Keratinocyte (primary cell): ENCODE measurements at regions not wholly inside any gene's neighbourhood (a gene's known extent, or its start where the extent isn't known, plus 50 kb on each side); places are given as distances from the start of the nearest gene placed in this dataset.

Experiments
- DNase-seq: peaks from one replicate; pipeline ENCODE4 v3.0.0-alpha.2; 2011; ENCODE audit warnings: low read depth, missing footprints, low spot score
- FAIRE-seq: peaks from 2 replicates; lab custom pipeline; 2011; peaks lifted over from hg19 to GRCh38; lab: Jason Lieb, UNC
- H2AFZ ChIP-seq: 2 replicates; pipeline ENCODE4 v1.6.0; 2012; ENCODE audit warnings: low read length, control low read depth, inconsistent platforms; ENCODE audit not compliant: control insufficient read depth
- H3K27ac ChIP-seq: 2 replicates; pipeline ENCODE4 v1.5.1; 2011; ENCODE audit warnings: low read length; ENCODE audit not compliant: control insufficient read depth, insufficient read depth
- H3K27me3 ChIP-seq: 3 replicates; pipeline ENCODE4 v1.6.0; 2011; ENCODE audit warnings: low read length; ENCODE audit not compliant: control insufficient read depth, insufficient read depth; ENCODE audit errors: extremely low read depth
- H3K36me3 ChIP-seq, 2 experiments: 2 replicates in 1 of 2; 3 replicates in 1 of 2; pipeline ENCODE4 v1.5.1; 2011; ENCODE audit warnings: low read length in 2 of 2, mild to moderate bottlenecking in 1 of 2; ENCODE audit not compliant: control insufficient read depth in 2 of 2, insufficient read depth in 2 of 2; ENCODE audit errors: extremely low read depth in 1 of 2
- H3K4me1 ChIP-seq: 3 replicates; pipeline ENCODE4 v1.5.1; 2011; ENCODE audit warnings: low read length; ENCODE audit not compliant: control insufficient read depth, insufficient read depth; ENCODE audit errors: extremely low read depth
- H3K4me2 ChIP-seq: 3 replicates; pipeline ENCODE4 v1.6.0; 2011; ENCODE audit warnings: low read depth, low read length; ENCODE audit not compliant: control insufficient read depth, insufficient read depth; ENCODE audit errors: extremely low read depth
- H3K4me3 ChIP-seq, 3 experiments: fragments of 200-600 bp in 1 of 3; sonication (generic) in 1 of 3; 2 replicates in 2 of 3; 3 replicates in 1 of 3; pipeline ENCODE4 v1.5.1; 2011 to 2016; ENCODE audit warnings: low read length in 3 of 3, mild to moderate bottlenecking in 3 of 3, control low read depth in 2 of 3, inconsistent platforms in 1 of 3, low read depth in 1 of 3, mixed read lengths in 1 of 3, mixed run types in 1 of 3, moderate library complexity in 1 of 3; ENCODE audit not compliant: control insufficient read depth in 2 of 3, insufficient read depth in 2 of 3; ENCODE audit errors: extremely low read depth in 1 of 3
- H3K79me2 ChIP-seq: 2 replicates; pipeline ENCODE4 v1.6.0; 2012; ENCODE audit warnings: low read length; ENCODE audit not compliant: control insufficient read depth, insufficient read depth
- H3K9ac ChIP-seq: 3 replicates; pipeline ENCODE4 v1.6.0; 2011; ENCODE audit warnings: low read length; ENCODE audit not compliant: control insufficient read depth, insufficient read depth; ENCODE audit errors: extremely low read depth
- H3K9me1 ChIP-seq: 3 replicates; pipeline ENCODE4 v1.6.0; 2011; ENCODE audit warnings: low read length; ENCODE audit not compliant: control insufficient read depth, insufficient read depth; ENCODE audit errors: extremely low read depth
- H3K9me3 ChIP-seq: 2 replicates; pipeline ENCODE4 v1.5.1; 2012; ENCODE audit warnings: low read depth, low read length; ENCODE audit not compliant: control insufficient read depth
- H4K20me1 ChIP-seq: 3 replicates; pipeline ENCODE4 v1.6.0; 2011; ENCODE audit warnings: low read length; ENCODE audit not compliant: control insufficient read depth, insufficient read depth; ENCODE audit errors: extremely low read depth
- EZH2 ChIP-seq: IDR thresholded peaks from one replicate; pipeline ENCODE4 v1.6.1; 2012; ENCODE audit warnings: inconsistent platforms, mild to moderate bottlenecking, low read length, moderate library complexity
- dilution Hi-C: fragments of 300-500 bp; cut with MboI; formaldehyde crosslinking; loops from one replicate; pipeline ENCODE4 v1.7.0; 2020; ENCODE audit warnings: low sequenced_read_pairs; ENCODE audit not compliant: extremely low pct_ligation_motif_present
- TF ChIP-seq, protein P1 (sequence below), 3 experiments: IDR thresholded peaks in 1 of 3; conservative IDR thresholded peaks in 1 of 3; optimal IDR thresholded peaks in 1 of 3; 2 replicates in 2 of 3; 3 replicates in 1 of 3; pipeline versions ENCODE3 to v1.5.1; 2011; ENCODE audit warnings: low read length in 3 of 3, mild to moderate bottlenecking in 3 of 3, moderate library complexity in 2 of 3, control low read depth in 1 of 3, inconsistent platforms in 1 of 3; ENCODE audit not compliant: insufficient read depth in 2 of 3; ENCODE audit errors: extremely low read depth in 1 of 3

GRCh38 chr16:65998443-65998842 is 368.0 kb upstream of the CDH5 start:
- no peaks in the 10 kb centered on the region for H3K9me1 ChIP-seq
- H3K27ac ChIP-seq = no peak overlapping the region
- no peaks in the 10 kb centered on the region for H3K9me3 ChIP-seq
- no peak overlapping the region for H3K9ac ChIP-seq
- FAIRE-seq = no peak
- DNase-seq = no peak
- H4K20me1 ChIP-seq = no peaks in the 10 kb centered on the region
- H3K27me3 ChIP-seq = peaks cover 6% of the 10 kb centered on the region
- no peaks in the 10 kb centered on the region for H3K79me2 ChIP-seq
- dilution Hi-C loops = no loop called here
- H2AFZ ChIP-seq = no peak overlapping the region
- no peak overlapping the region for H3K4me2 ChIP-seq
- H3K36me3 ChIP-seq = no peaks in the 10 kb centered on the region
- TF ChIP-seq, protein P1, sequence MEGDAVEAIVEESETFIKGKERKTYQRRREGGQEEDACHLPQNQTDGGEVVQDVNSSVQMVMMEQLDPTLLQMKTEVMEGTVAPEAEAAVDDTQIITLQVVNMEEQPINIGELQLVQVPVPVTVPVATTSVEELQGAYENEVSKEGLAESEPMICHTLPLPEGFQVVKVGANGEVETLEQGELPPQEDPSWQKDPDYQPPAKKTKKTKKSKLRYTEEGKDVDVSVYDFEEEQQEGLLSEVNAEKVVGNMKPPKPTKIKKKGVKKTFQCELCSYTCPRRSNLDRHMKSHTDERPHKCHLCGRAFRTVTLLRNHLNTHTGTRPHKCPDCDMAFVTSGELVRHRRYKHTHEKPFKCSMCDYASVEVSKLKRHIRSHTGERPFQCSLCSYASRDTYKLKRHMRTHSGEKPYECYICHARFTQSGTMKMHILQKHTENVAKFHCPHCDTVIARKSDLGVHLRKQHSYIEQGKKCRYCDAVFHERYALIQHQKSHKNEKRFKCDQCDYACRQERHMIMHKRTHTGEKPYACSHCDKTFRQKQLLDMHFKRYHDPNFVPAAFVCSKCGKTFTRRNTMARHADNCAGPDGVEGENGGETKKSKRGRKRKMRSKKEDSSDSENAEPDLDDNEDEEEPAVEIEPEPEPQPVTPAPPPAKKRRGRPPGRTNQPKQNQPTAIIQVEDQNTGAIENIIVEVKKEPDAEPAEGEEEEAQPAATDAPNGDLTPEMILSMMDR (optimal IDR thresholded peaks at IDR 0.05 in 1 of 3, IDR thresholded peaks at IDR 0.05 in 1 of 3, conservative IDR thresholded peaks at IDR 0.05 in 1 of 3; ENCODE audit: extremely low read depth in 1 of 3, insufficient read depth in 2 of 3, low read length in 3 of 3) = no peak
- TF ChIP-seq EZH2 = no peak
- H3K4me1 ChIP-seq = no peaks in the 10 kb centered on the region
- no peak overlapping the region for H3K4me3 ChIP-seq

DNA sequence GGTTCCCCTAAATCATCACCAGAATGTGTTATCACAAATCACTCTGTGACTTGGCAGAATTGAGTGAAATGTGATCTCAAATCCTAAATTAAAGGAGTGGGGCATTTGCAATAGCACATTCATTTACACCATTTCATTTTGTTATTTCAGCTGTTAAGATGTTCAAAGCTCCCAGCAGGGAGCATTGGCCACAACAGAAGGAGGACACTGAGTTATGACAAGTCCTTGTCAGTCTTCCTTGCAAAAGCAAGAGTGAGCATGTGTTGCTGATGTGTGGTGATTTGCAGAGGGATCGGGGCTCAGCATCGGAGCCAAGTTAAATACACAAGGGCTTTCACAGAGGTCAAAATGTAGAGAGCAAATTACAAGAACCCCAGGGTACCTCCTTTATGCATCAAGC is 372.2 kb upstream of the CDH5 start:
- DNase-seq (no peak), FAIRE-seq (no peak)
- no peak overlapping the region for H3K4me2 ChIP-seq
- no peaks in the 10 kb centered on the region for H3K9me3 ChIP-seq
- no peaks in the 10 kb centered on the region for H3K4me1 ChIP-seq
- peaks cover 8% of the 10 kb centered on the region for H3K27me3 ChIP-seq
- dilution Hi-C loops = no loop called here
- H3K9me1 ChIP-seq = no peaks in the 10 kb centered on the region
- TF ChIP-seq, protein P1 (optimal IDR thresholded peaks at IDR 0.05 in 1 of 3, IDR thresholded peaks at IDR 0.05 in 1 of 3, conservative IDR thresholded peaks at IDR 0.05 in 1 of 3; ENCODE audit: extremely low read depth in 1 of 3, insufficient read depth in 2 of 3, low read length in 3 of 3) = no peak
- no peak for TF ChIP-seq EZH2
- H3K27ac ChIP-seq = no peak overlapping the region
- H3K4me3 ChIP-seq = no peak overlapping the region
- H3K36me3 ChIP-seq = no peaks in the 10 kb centered on the region
- H4K20me1 ChIP-seq = no peaks in the 10 kb centered on the region
- no peaks in the 10 kb centered on the region for H3K79me2 ChIP-seq
- H2AFZ ChIP-seq = no peak overlapping the region
- H3K9ac ChIP-seq = no peak overlapping the region
